Prostate gland (tissue), 2 donors: ENCODE measurements at regions not wholly inside any gene's neighbourhood (a gene's known extent, or its start where the extent isn't known, plus 50 kb on each side); places are given as distances from the start of the nearest gene placed in this dataset.

Experiments
- POLR2AphosphoS5 ChIP-seq: sonication (generic); formaldehyde crosslinking; IDR thresholded peaks from one replicate; pipeline ENCODE4 v1.6.1; 2017; ENCODE audit warnings: antibody characterized with exemption
- TF ChIP-seq, protein P1 (sequence below), 4 experiments: fragments of 200-600 bp in 2 of 4; fragments of 450-650 bp in 2 of 4; sonication (generic) in 2 of 4; IDR thresholded peaks; 1 replicate in 3 of 4; 2 replicates in 1 of 4; pipeline ENCODE4 v1.5.1; 2016 to 2019; ENCODE audit warnings: antibody characterized with exemption in 4 of 4, mild to moderate bottlenecking in 2 of 4, moderate library complexity in 2 of 4

- TF ChIP-seq, protein P1, sequence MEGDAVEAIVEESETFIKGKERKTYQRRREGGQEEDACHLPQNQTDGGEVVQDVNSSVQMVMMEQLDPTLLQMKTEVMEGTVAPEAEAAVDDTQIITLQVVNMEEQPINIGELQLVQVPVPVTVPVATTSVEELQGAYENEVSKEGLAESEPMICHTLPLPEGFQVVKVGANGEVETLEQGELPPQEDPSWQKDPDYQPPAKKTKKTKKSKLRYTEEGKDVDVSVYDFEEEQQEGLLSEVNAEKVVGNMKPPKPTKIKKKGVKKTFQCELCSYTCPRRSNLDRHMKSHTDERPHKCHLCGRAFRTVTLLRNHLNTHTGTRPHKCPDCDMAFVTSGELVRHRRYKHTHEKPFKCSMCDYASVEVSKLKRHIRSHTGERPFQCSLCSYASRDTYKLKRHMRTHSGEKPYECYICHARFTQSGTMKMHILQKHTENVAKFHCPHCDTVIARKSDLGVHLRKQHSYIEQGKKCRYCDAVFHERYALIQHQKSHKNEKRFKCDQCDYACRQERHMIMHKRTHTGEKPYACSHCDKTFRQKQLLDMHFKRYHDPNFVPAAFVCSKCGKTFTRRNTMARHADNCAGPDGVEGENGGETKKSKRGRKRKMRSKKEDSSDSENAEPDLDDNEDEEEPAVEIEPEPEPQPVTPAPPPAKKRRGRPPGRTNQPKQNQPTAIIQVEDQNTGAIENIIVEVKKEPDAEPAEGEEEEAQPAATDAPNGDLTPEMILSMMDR (IDR thresholded peaks at IDR 0.05): no peak
- TF ChIP-seq POLR2AphosphoS5: no peak
Observed at GRCh38 chr3:163812006-163812405, 1266.3 kb downstream of the SI start.
